ENCODE measurements at regions not wholly inside any gene's neighbourhood (a gene's known extent, or its start where the extent isn't known, plus 50 kb on each side); places are given as distances from the start of the nearest gene placed in this dataset.
"Not testable (repeated sequence)": the region's sequence is repeated elsewhere in the genome, so short reads cannot be mapped to it uniquely, and the experiment has no call there.

DNA sequence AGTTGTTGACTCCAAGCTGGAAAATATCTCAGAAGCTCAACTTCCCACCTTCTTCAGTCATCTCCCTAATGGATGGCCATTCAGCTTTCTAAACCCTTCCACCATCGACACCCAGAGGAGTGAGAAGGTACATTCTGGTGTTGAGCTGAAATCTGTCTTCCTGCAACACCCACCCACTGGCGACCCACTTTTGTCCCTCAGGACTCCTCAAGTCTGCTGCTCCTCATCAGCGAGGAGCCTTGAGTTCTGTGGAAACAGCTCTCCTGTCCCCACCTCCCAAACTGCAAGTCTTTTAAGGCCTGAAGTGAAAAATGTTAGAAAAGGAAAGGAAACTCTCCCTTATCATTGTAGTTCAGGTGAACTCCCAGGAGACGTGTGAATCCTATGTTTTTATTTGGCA is 111.5 kb upstream of the HAND1 start:
- H3K4me3 ChIP-seq (ENCODE audit: low read depth, low read length), result no peak overlapping the region
- TF ChIP-seq, protein P1, sequence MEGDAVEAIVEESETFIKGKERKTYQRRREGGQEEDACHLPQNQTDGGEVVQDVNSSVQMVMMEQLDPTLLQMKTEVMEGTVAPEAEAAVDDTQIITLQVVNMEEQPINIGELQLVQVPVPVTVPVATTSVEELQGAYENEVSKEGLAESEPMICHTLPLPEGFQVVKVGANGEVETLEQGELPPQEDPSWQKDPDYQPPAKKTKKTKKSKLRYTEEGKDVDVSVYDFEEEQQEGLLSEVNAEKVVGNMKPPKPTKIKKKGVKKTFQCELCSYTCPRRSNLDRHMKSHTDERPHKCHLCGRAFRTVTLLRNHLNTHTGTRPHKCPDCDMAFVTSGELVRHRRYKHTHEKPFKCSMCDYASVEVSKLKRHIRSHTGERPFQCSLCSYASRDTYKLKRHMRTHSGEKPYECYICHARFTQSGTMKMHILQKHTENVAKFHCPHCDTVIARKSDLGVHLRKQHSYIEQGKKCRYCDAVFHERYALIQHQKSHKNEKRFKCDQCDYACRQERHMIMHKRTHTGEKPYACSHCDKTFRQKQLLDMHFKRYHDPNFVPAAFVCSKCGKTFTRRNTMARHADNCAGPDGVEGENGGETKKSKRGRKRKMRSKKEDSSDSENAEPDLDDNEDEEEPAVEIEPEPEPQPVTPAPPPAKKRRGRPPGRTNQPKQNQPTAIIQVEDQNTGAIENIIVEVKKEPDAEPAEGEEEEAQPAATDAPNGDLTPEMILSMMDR (IDR thresholded peaks at IDR 0.05; ENCODE audit: control insufficient read depth, extremely low read depth, insufficient read depth), result no peak
- no peak for DNase-seq (ENCODE audit: low read depth)

DNA sequence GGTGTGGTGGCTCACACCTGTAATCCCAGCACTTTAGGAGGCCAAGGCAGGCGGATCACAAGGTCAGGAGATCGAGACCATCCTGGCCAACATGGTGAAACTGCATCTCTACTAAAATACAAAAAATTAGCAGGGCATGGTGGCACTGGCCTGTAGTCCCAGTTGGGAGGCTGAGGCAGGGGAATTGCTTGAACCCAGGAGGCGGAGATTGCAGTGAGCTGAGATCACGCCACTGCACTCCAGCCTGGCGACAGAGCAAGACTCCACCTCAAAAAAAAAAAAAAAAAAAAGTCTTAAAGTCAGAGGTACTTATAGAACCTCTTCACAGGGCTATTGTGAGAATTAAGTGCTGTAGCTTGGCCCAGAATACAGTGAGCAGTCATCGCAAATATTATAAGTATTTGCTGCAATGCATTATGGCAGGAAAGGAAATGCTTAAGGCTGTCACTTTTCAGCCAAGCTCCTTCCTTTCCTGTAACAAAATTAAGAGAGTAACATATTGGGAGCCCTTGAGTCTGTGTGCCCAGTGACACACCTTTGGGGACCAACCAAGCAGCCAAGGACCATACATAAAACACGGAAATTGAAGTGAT is 110.9 kb upstream of the HAND1 start:
- not testable (repeated sequence) for DNase-seq (ENCODE audit: low read depth); H3K4me3 ChIP-seq (ENCODE audit: low read depth, low read length)

DNA sequence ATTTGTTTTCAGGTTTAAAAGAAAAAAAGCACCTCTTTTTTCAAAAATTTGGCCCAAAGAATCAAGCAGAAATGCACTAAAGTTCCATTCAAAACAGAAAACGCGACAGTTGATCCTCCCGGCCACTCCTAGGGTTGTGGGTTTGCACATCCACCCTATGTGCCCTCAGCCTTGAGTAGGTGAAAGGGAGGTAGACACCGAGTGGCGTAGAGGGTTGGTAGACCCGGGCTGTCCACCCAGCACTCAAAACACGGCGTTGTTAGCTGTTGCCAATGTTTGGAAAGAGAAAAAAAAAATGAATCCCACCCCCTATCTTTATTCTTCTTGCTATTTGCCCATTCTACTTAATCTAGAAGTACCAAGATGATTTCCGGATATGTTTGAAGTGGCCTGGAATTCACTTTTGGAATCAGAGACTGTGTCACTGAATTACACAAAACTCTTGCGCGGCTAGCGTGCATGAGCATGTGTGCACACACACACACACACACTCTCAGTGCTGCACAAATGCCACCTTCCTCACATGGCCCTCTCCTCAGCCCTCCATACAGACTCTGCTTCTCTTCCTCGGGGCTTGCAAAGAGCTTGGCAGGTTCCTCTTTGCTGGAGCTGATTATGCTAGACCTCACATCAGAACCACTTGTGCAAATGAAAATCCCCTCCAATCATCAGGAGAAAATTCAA is 110.2 kb upstream of the HAND1 start:
- TF ChIP-seq, protein P1 (IDR thresholded peaks at IDR 0.05; ENCODE audit: control insufficient read depth, extremely low read depth, insufficient read depth), result no peak
- no peak for DNase-seq (ENCODE audit: low read depth)
- no peak overlapping the region for H3K4me3 ChIP-seq (ENCODE audit: low read depth, low read length)

DNA sequence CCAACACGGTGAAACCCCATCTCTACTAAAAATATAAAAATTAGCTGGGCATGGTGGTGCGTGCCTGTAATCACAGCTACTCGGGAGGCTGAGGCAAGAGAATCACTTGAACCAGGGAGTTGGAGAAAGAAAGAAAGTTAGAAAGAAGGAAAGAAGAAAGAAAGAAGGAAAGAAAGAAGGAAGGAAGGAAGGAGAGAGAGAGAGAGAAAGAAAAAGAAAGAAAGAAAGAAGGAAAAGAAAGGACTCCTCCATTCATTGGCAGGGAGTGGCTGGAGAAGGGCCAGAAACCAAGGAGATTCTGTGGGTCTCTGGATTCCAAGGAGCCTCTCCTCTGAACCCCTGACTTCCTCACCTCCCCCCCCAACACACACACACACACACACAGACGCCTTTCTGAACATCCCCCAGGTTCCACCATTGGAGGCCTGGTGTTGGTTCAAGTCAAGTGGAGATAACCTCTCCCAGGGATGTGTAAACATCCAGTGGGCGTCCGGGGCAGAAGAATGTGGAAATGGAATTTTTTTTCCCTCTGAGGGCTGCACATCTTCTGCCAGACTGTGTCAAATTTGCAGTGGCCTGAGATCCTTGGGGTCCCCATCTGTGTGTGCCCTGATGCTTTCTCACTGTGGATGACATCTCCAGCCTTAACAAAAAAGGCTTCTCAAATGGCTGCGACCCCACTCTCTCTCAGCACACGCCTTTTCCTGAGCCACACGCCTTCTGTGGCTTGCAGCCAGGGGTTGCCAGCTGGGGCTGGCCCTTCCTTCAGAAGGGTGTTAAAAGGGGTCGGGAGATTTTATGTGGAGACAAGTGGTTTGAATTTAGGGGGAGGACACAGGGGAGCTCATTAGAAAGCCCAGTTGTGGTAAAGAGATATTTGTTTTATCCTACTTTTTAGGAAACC is 109.3 kb upstream of the HAND1 start:
- H3K4me3 ChIP-seq (ENCODE audit: low read depth, low read length), result no peak overlapping the region
- DNase-seq (ENCODE audit: low read depth), result no peak
- TF ChIP-seq, protein P1 (IDR thresholded peaks at IDR 0.05; ENCODE audit: control insufficient read depth, extremely low read depth, insufficient read depth), result no peak

- H3K4me3 ChIP-seq (ENCODE audit: low read depth, low read length), result no peak overlapping the region
- DNase-seq (ENCODE audit: low read depth), result no peak
- TF ChIP-seq, protein P1 (IDR thresholded peaks at IDR 0.05; ENCODE audit: control insufficient read depth, extremely low read depth, insufficient read depth), result no peak
Observed at GRCh38 chr5:154583671-154584177, 105.7 kb upstream of the HAND1 start.

DNA sequence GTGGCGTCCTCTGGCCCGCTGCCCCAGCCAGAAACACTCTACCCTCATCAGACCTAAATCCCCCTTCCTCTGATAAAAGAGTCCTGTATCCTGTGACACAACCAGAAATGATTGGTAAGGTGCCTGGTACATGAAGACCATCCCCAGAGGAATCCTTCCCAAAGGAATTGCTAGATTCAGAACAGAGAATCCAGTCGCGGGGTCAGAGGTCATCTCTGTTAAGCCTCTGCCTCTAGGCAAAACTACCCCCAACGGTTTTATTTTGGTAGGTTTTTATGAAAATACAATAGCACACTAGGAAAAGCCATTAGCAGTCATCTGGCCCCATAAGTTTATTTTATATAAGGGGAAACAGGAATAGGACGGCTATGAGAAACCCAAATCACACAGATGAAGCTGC is 102.4 kb upstream of the HAND1 start:
- DNase-seq (ENCODE audit: low read depth), result no peak
- no peak overlapping the region for H3K4me3 ChIP-seq (ENCODE audit: low read depth, low read length)
- TF ChIP-seq, protein P1 (IDR thresholded peaks at IDR 0.05; ENCODE audit: control insufficient read depth, extremely low read depth, insufficient read depth), result no peak

DNA sequence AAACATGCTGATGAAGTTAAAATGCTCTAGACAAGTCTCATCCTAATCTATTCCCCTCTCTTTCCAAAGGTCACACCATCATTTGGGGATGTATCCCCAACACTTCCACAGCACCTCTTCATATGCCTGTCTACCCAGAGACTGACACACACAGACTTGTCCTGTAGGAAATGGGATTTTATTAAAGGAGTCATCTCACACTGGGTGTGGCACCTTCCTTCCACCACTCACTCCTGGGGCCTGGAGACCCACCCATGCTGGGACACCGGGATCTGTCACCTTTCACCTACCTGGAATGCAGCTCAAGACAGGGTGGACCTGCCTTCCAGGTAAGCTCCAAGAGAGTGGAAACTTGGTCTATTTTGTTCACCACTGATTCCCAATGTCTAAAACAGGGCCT is 99.4 kb upstream of the HAND1 start:
- TF ChIP-seq, protein P1 (IDR thresholded peaks at IDR 0.05; ENCODE audit: control insufficient read depth, extremely low read depth, insufficient read depth), result no peak
- no peak overlapping the region for H3K4me3 ChIP-seq (ENCODE audit: low read depth, low read length)
- no peak for DNase-seq (ENCODE audit: low read depth)

Measured in LNCaP clone FGC (cell line).